GM12878 (cell line): ENCODE measurements at regions not wholly inside any gene's neighbourhood (a gene's known extent, or its start where the extent isn't known, plus 50 kb on each side); places are given as distances from the start of the nearest gene placed in this dataset.

Experiments
- BCL3 ChIP-seq: IDR thresholded peaks from 2 replicates; pipeline ENCODE4 v1.6.1; 2011; ENCODE audit warnings: borderline replicate concordance, low read depth, mild to moderate bottlenecking, moderate library complexity, low read length; ENCODE audit not compliant: insufficient read depth, poor library complexity, severe bottlenecking
- CTCF ChIP-seq, 3 experiments: IDR thresholded peaks in 2 of 3; conservative IDR thresholded peaks in 1 of 3; 2 replicates each; pipeline ENCODE4 v1.5.1; 2011; ENCODE audit warnings: low read depth in 3 of 3, low read length in 3 of 3, mild to moderate bottlenecking in 3 of 3, control low read depth in 2 of 3, moderate library complexity in 2 of 3, inconsistent platforms in 1 of 3, mixed read lengths in 1 of 3; ENCODE audit not compliant: control insufficient read depth in 2 of 3, insufficient read depth in 1 of 3; ENCODE audit errors: extremely low read depth in 1 of 3
- EGR1 ChIP-seq, 2 experiments: IDR thresholded peaks; 1 replicate in 1 of 2; 2 replicates in 1 of 2; pipeline ENCODE4 v1.6.1; 2011 to 2012; ENCODE audit warnings: low read depth in 2 of 2, low read length in 2 of 2, borderline replicate concordance in 1 of 2, mild to moderate bottlenecking in 1 of 2, moderate library complexity in 1 of 2
- EZH2 ChIP-seq: IDR thresholded peaks from 2 replicates; pipeline ENCODE4 v1.6.1; 2012; ENCODE audit warnings: low read depth, mild to moderate bottlenecking, control low read depth, inconsistent platforms, low read length, borderline replicate concordance; ENCODE audit not compliant: control insufficient read depth
- PKNOX1 ChIP-seq: fragments of 450-650 bp; IDR thresholded peaks from 2 replicates; pipeline ENCODE4 v1.6.1; 2016; ENCODE audit warnings: mild to moderate bottlenecking
- POLR2A ChIP-seq: IDR thresholded peaks from 2 replicates; pipeline ENCODE4 v1.6.1; 2011; ENCODE audit warnings: low read depth, mild to moderate bottlenecking, low read length
- RAD51 ChIP-seq: fragments of 450-650 bp; IDR thresholded peaks from 2 replicates; pipeline ENCODE4 v1.6.1; 2016; ENCODE audit warnings: moderate library complexity, mild to moderate bottlenecking, inconsistent platforms
- REST ChIP-seq: IDR thresholded peaks from 2 replicates; pipeline ENCODE4 v1.6.1; 2012; ENCODE audit warnings: mild to moderate bottlenecking, low read depth, low read length
- ZBTB40 ChIP-seq: fragments of 450-650 bp; IDR thresholded peaks from 2 replicates; pipeline ENCODE4 v1.6.1; 2016; ENCODE audit warnings: mild to moderate bottlenecking, moderate library complexity, borderline replicate concordance
- ZNF687 ChIP-seq: fragments of 450-650 bp; IDR thresholded peaks from 2 replicates; pipeline ENCODE4 v1.6.1; 2017; ENCODE audit warnings: mild to moderate bottlenecking, moderate library complexity

- TF ChIP-seq RAD51 (no peak), CTCF (IDR thresholded peaks at IDR 0.05 in 2 of 3, conservative IDR thresholded peaks at IDR 0.05 in 1 of 3; ENCODE audit: control insufficient read depth in 2 of 3, extremely low read depth in 1 of 3, insufficient read depth in 1 of 3, low read depth in 3 of 3, low read length in 3 of 3) (no peak), EGR1 (IDR thresholded peaks at IDR 0.05; ENCODE audit: borderline replicate concordance in 1 of 2, low read depth in 2 of 2, low read length in 2 of 2) (no peak), ZBTB40 (no peak), ZNF687 (no peak), POLR2A (no peak), EZH2 (no peak), BCL3 (no peak), REST (no peak), PKNOX1 (no peak)
Observed at GRCh38 chr2:61759005-61759404, 94.9 kb downstream of the FAM161A start.
